ENCODE measurements at regions not wholly inside any gene's neighbourhood (a gene's known extent, or its start where the extent isn't known, plus 50 kb on each side); places are given as distances from the start of the nearest gene placed in this dataset.
A peak's percentile ranks its signal among the peaks of the same experiment; 100 is the strongest.

- no peak overlapping the region for H3K56ac ChIP-seq (replicated peaks; ENCODE audit: insufficient read length, low read depth, low read length)
- H3K27ac ChIP-seq (ENCODE audit: low read depth, low read length), result no peak overlapping the region
- no peak overlapping the region for H2BK5ac ChIP-seq (ENCODE audit: low read depth, low read length)
- no peak overlapping the region for H3K4me2 ChIP-seq (ENCODE audit: insufficient read depth in 1 of 2, low read depth in 2 of 2, low read length in 2 of 2)
- H3K23me2 ChIP-seq (ENCODE audit: low read depth, low read length), result no peaks in the 10 kb centered on the region
- no peak for FAIRE-seq
- H3K4ac ChIP-seq (replicated peaks; ENCODE audit: insufficient read length, low read depth, low read length), result no peak overlapping the region
- H3K23ac ChIP-seq (ENCODE audit: insufficient read length), result no peak overlapping the region
- H3K9ac ChIP-seq (replicated peaks in 1 of 4; ENCODE audit: extremely low read depth in 1 of 4, low read depth in 3 of 4, low read length in 3 of 4), result no peak overlapping the region
- no peak overlapping the region for H3K14ac ChIP-seq (ENCODE audit: insufficient read length)
- H3K27me3 ChIP-seq (replicated peaks in 1 of 4; ENCODE audit: control insufficient read depth in 3 of 4, extremely low read depth in 1 of 4, insufficient read depth in 3 of 4, low read length in 3 of 4), result no peaks in the 10 kb centered on the region; a peak in 1 of 7 replicates
- H2AK5ac ChIP-seq (ENCODE audit: low read depth, low read length), result no peak overlapping the region
- ChIA-PET CTCF (ENCODE audit: partially characterized antibody) (interaction anchor here (1.0 to 1.7 kb wide), 8 partner anchors 9 to 280 kb away, joined by 3 to 7 read pairs (median 4); no protein-coding TSS in a partner anchor), POLR2A (ENCODE audit: partially characterized antibody) (interaction anchor here (1.8 kb wide), 1 partner anchor 17 kb away, joined by 4 read pairs; no protein-coding TSS in a partner anchor)
- H2BK20ac ChIP-seq (ENCODE audit: low read length), result no peak overlapping the region
- no peaks in the 10 kb centered on the region for H3K79me1 ChIP-seq (ENCODE audit: low read depth, low read length)
- H4K91ac ChIP-seq (replicated peaks; ENCODE audit: insufficient read length, low read length), result peak overlapping the region; percentile 54
- peaks cover 0 to 4% (median 3%) of the 10 kb centered on the region in 4 experiments; a peak in 2 of 7 replicates for H3K4me1 ChIP-seq (replicated peaks in 1 of 4; ENCODE audit: control insufficient read depth in 3 of 4, insufficient read depth in 4 of 4, low read length in 3 of 4)
- DNase-seq (ENCODE audit: low read depth in 1 of 2, low spot score in 2 of 2), result no peak
- H4K8ac ChIP-seq (ENCODE audit: extremely low read depth, insufficient read depth, low read length), result no peak overlapping the region; the same call in 1 of the 2 replicates
- no peaks in the 10 kb centered on the region for H3K36me3 ChIP-seq (ENCODE audit: control insufficient read depth in 2 of 4, insufficient read depth in 4 of 4, low read length in 3 of 4)
- whole genome bisulfite sequencing, 2 experiments (ENCODE audit: extremely low coverage in 1 of 2, insufficient coverage in 1 of 2, insufficient read length in 1 of 2, insufficient replicate concordance in 2 of 2, low coverage in 1 of 2, low lambda C conversion rate in 2 of 2, missing lambda C conversion rate in 1 of 2), result 85% methylated on average over 4 of the region's 4 CpGs; no CpG with 5 or more reads in 1 of the 2 experiments
- H4K5ac ChIP-seq (ENCODE audit: insufficient read length, low read depth, low read length), result no peak overlapping the region
- H3K4me3 ChIP-seq (ENCODE audit: extremely low read depth in 1 of 4, insufficient read depth in 2 of 4, low read depth in 3 of 4, low read length in 4 of 4), result no peak overlapping the region
- no peak overlapping the region for H2BK12ac ChIP-seq (ENCODE audit: low read depth, low read length)
- H3K9me3 ChIP-seq (ENCODE audit: insufficient read depth in 2 of 2, low read depth in 1 of 2, low read length in 1 of 2), result no peaks in the 10 kb centered on the region
- H2BK15ac ChIP-seq (ENCODE audit: low read length), result no peak overlapping the region
- H3K79me2 ChIP-seq (ENCODE audit: control insufficient read depth in 1 of 2, insufficient read depth in 2 of 2, low read length in 2 of 2), result no peaks in the 10 kb centered on the region
- H3K18ac ChIP-seq (ENCODE audit: extremely low read depth, low read length), result no peak overlapping the region
- no peak overlapping the region for H2AFZ ChIP-seq (ENCODE audit: low read length)
- H4K20me1 ChIP-seq (replicated peaks in 1 of 2; ENCODE audit: control insufficient read depth in 1 of 2, insufficient read depth in 2 of 2, low read length in 2 of 2), result no peaks in the 10 kb centered on the region
- no peak overlapping the region for H2BK120ac ChIP-seq (replicated peaks; ENCODE audit: low read depth, low read length)
- TF ChIP-seq SIN3A (conservative IDR thresholded peaks at IDR 0.05 in 1 of 2, IDR thresholded peaks at IDR 0.05 in 1 of 2; ENCODE audit: low read depth in 1 of 2, low read length in 2 of 2), result no peak
- no peak for TF ChIP-seq RXRA (IDR thresholded peaks at IDR 0.05; ENCODE audit: insufficient read depth, low read depth, low read length)
- TF ChIP-seq CTBP2 (IDR thresholded peaks at IDR 0.05; ENCODE audit: borderline replicate concordance, insufficient read depth, insufficient read length, low read length), result no peak
- TF ChIP-seq RFX5 (IDR thresholded peaks at IDR 0.05; ENCODE audit: borderline replicate concordance, low read depth, low read length), result no peak
These were observed 57.3 kb upstream of the CPLX2 start for GRCh38 chr5:175813943-175814630.
